HEK293T (cell line): ENCODE measurements at regions not wholly inside any gene's neighbourhood (a gene's known extent, or its start where the extent isn't known, plus 50 kb on each side); places are given as distances from the start of the nearest gene placed in this dataset.

ENCODE experiments used
- ARNT ChIP-seq: fragments of 450-650 bp; IDR thresholded peaks from 2 replicates; pipeline ENCODE4 v1.6.1; 2017; ENCODE audit warnings: mild to moderate bottlenecking
- ELF4 ChIP-seq: fragments of 450-650 bp; IDR thresholded peaks from 2 replicates; pipeline ENCODE4 v1.6.1; 2017; ENCODE audit warnings: antibody characterized with exemption
- FOXK2 ChIP-seq: fragments of 450-650 bp; IDR thresholded peaks from 2 replicates; pipeline ENCODE4 v1.6.1; 2016; ENCODE audit warnings: mild to moderate bottlenecking
- FOXM1 ChIP-seq: fragments of 450-650 bp; IDR thresholded peaks from 2 replicates; pipeline ENCODE4 v1.6.1; 2017; ENCODE audit warnings: mild to moderate bottlenecking, borderline replicate concordance
- HDGF ChIP-seq: fragments of 450-650 bp; IDR thresholded peaks from 2 replicates; pipeline ENCODE4 v1.6.1; 2017; ENCODE audit warnings: antibody characterized with exemption, borderline replicate concordance
- LEF1 ChIP-seq: fragments of 450-650 bp; IDR thresholded peaks from 2 replicates; pipeline ENCODE4 v1.6.1; 2017; ENCODE audit warnings: mild to moderate bottlenecking, borderline replicate concordance
- NFRKB ChIP-seq: fragments of 450-650 bp; IDR thresholded peaks from 2 replicates; pipeline ENCODE4 v1.6.1; 2016; ENCODE audit warnings: mild to moderate bottlenecking, moderate library complexity
- SP1 ChIP-seq: fragments of 450-650 bp; IDR thresholded peaks from 2 replicates; pipeline ENCODE4 v1.6.1; 2017
- SUZ12 ChIP-seq: fragments of 450-650 bp; IDR thresholded peaks from 2 replicates; pipeline ENCODE4 v1.6.1; 2016; ENCODE audit warnings: mild to moderate bottlenecking
- ZNF384 ChIP-seq: fragments of 450-650 bp; IDR thresholded peaks from 2 replicates; pipeline ENCODE4 v1.6.1; 2016

DNA sequence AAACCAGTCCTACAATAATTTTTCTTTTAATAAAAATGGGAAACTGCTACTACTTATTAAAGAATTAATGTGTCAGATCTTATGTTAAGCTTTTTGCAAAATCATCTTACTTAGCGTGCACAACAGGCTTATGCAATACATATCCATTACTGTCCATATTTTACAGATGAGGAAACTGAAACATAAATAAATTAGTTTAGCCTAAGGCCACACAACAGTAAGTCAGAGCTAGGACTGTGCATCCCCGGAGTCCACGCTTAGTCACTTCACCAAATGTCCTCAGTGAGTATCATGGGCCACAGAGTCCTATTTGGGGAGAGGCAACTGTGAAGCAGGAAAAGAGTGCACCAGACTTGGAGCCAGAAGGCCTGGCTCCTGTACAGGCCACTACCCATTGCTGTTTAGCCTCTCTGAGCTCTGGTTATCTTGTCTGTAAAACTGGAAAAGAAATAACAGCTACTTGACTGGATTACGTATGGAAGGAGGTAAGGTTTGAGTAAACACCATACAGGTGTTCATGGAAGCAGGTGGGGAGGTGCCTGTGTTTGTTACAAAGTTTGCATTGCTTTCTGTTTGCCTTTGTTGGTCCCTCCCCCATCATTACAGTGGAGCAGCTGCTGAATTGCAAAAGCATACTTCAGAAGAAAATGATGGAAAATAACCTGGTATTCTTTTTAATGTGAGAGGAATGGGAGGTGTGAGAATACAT, 192.8 kb downstream of the FCRL5 start:
- no peak for TF ChIP-seq ELF4
- no peak for TF ChIP-seq ZNF384
- no peak for TF ChIP-seq FOXK2
- TF ChIP-seq HDGF = no peak
- no peak for TF ChIP-seq NFRKB
- no peak for TF ChIP-seq LEF1
- TF ChIP-seq SUZ12 = no peak
- TF ChIP-seq SP1 = no peak
- TF ChIP-seq ARNT = no peak
- no peak for TF ChIP-seq FOXM1
